OCI-LY3 (cell line): ENCODE measurements at regions not wholly inside any gene's neighbourhood (a gene's known extent, or its start where the extent isn't known, plus 50 kb on each side); places are given as distances from the start of the nearest gene placed in this dataset.

Source experiments
- H2AFZ ChIP-seq: fragments of 200-600, 300-600 bp; shearing (Covaris generic); 2 replicates; pipeline ENCODE4 v1.6.0; 2014; ENCODE audit warnings: antibody characterized with exemption, low read depth, low read length
- H3K27ac ChIP-seq: fragments of 200-600, 300-600 bp; sonication (generic); 2 replicates; pipeline ENCODE4 v1.5.1; 2014; ENCODE audit warnings: mild to moderate bottlenecking, low read length, moderate library complexity, mixed read lengths
- H3K27me3 ChIP-seq: fragments of 200-600, 300-600 bp; sonication (generic); 2 replicates; pipeline ENCODE4 v1.6.1; 2014; ENCODE audit warnings: low read depth, low read length, mixed read lengths
- H3K36me3 ChIP-seq: fragments of 200-600, 300-600 bp; sonication (generic); replicated peaks from 2 replicates; pipeline ENCODE3; 2014; ENCODE audit warnings: low read depth, low read length, mixed read lengths
- H3K4me1 ChIP-seq: fragments of 300-600, 200-600 bp; sonication (generic); 2 replicates; pipeline ENCODE4 v1.6.1; 2014; ENCODE audit warnings: low read length, mixed read lengths
- H3K4me2 ChIP-seq: fragments of 200-600, 300-600 bp; sonication (generic); 2 replicates; pipeline ENCODE4 v1.6.1; 2014; ENCODE audit warnings: low read length, mixed read lengths
- H3K4me3 ChIP-seq: fragments of 300-600, 200-600 bp; sonication (generic); 2 replicates; pipeline ENCODE4 v1.5.1; 2014; ENCODE audit warnings: antibody characterized with exemption, mild to moderate bottlenecking, low read length, moderate library complexity
- H3K79me2 ChIP-seq: fragments of 300-600, 200-600 bp; shearing (Covaris generic); 2 replicates; pipeline ENCODE4 v1.6.1; 2014; ENCODE audit warnings: mild to moderate bottlenecking, low read length, mixed read lengths
- H3K9ac ChIP-seq: fragments of 300-600, 200-600 bp; shearing (Covaris generic); 2 replicates; pipeline ENCODE4 v1.6.0; 2014; ENCODE audit warnings: mild to moderate bottlenecking, low read length, moderate library complexity
- H3K9me3 ChIP-seq: fragments of 200-600, 300-600 bp; shearing (Covaris generic); 2 replicates; pipeline ENCODE4 v1.6.1; 2014; ENCODE audit warnings: low read length, mixed read lengths; ENCODE audit not compliant: insufficient read depth
- H4K20me1 ChIP-seq: fragments of 200-600, 300-600 bp; sonication (generic); 2 replicates; pipeline ENCODE4 v1.6.1; 2016; ENCODE audit warnings: low read length, mixed read lengths; ENCODE audit not compliant: insufficient read depth
- EZH2phosphoT487 ChIP-seq: fragments of 200-600 bp; shearing (Covaris generic); IDR thresholded peaks from 2 replicates; pipeline ENCODE4 v1.6.1; 2018; ENCODE audit warnings: antibody characterized with exemption, mixed run types, low read depth
- TF ChIP-seq, protein P1 (sequence below): fragments of 200-600, 300-600 bp; sonication (generic); IDR thresholded peaks from 2 replicates; pipeline ENCODE4 v1.5.1; 2014; ENCODE audit warnings: antibody characterized with exemption, low read length, low read depth

DNA sequence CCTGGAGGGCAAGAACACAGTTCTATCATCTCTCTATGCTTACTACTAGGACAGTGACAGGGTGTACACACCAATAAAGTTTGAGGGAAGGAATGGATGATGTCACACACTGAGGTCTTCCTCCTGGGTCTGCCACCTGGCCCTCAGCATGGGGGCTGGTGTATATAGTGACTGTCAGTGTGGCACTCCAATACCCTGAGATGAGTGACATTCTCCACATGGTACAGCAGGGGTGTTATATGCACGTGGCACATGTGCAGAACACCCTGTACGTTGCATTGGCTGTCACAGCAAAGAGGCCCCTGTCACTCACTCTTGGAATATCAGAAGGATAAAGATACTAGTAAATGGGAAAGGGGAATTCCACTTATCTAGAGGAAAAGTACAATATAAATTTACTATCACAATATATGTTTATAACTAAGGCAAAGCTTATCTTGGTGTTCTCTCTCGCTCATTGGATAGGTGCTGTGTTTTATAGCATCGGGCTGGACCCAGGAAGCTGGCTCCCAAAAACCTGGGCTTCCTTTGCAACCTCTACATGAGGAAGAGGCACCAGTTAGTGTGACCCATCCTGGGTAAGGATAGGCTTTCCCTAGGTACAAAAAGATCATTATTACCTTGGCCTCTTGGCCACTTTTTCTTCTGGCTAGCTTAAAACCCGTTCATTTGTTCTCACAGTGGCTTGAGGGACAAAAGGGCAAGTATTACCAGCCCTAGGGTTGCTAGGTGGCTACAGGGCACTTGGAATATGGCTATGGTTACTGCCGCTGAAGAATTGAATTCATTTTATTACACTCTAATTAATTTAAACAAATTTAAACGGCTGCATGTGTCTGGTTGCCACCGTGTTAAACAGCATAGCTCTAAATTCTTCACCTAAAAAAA is 54.8 kb upstream of the HES1 start:
- Histone ChIP-seq H2AFZ (no peak overlapping the region), H3K79me2 (no peaks in the 10 kb centered on the region), H3K4me3 (no peak overlapping the region), H3K9ac (no peak overlapping the region), H4K20me1 (no peaks in the 10 kb centered on the region), H3K9me3 (no peaks in the 10 kb centered on the region), H3K4me2 (no peak overlapping the region), H3K27ac (no peak overlapping the region), H3K36me3 (no peaks in the 10 kb centered on the region), H3K4me1 (peaks cover 34% of the 10 kb centered on the region), H3K27me3 (peaks cover 87% of the 10 kb centered on the region)
- TF ChIP-seq, protein P1, sequence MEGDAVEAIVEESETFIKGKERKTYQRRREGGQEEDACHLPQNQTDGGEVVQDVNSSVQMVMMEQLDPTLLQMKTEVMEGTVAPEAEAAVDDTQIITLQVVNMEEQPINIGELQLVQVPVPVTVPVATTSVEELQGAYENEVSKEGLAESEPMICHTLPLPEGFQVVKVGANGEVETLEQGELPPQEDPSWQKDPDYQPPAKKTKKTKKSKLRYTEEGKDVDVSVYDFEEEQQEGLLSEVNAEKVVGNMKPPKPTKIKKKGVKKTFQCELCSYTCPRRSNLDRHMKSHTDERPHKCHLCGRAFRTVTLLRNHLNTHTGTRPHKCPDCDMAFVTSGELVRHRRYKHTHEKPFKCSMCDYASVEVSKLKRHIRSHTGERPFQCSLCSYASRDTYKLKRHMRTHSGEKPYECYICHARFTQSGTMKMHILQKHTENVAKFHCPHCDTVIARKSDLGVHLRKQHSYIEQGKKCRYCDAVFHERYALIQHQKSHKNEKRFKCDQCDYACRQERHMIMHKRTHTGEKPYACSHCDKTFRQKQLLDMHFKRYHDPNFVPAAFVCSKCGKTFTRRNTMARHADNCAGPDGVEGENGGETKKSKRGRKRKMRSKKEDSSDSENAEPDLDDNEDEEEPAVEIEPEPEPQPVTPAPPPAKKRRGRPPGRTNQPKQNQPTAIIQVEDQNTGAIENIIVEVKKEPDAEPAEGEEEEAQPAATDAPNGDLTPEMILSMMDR: no peak
- no peak for TF ChIP-seq EZH2phosphoT487

DNA sequence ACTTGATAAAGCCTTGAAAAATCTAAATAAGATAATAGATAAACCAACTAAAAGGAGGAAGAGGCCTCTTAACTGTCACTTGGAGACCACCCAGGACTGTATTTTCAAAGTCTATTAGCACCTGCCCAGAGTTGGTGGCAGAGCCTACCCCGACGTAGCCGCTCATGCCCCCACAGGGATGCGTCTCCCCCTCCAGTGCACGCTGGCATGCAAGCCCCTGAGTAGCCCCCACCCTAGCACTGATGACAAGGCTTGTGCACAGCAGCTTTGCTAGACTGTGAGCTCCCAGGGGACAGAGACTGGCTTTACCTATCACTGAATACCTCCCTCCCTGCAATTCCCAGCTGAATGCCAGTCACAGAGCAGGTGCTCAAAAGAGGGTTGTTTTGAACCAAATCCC is 54.1 kb upstream of the HES1 start:
- no peak overlapping the region for H3K9ac ChIP-seq
- no peak overlapping the region for H3K4me2 ChIP-seq
- no peaks in the 10 kb centered on the region for H3K79me2 ChIP-seq
- peaks cover 41% of the 10 kb centered on the region for H3K4me1 ChIP-seq
- no peaks in the 10 kb centered on the region for H4K20me1 ChIP-seq
- H3K27ac ChIP-seq: no peak overlapping the region
- H3K9me3 ChIP-seq: no peaks in the 10 kb centered on the region
- no peaks in the 10 kb centered on the region for H3K36me3 ChIP-seq
- H3K27me3 ChIP-seq: peaks cover 88% of the 10 kb centered on the region
- TF ChIP-seq, protein P1: no peak
- TF ChIP-seq EZH2phosphoT487: no peak
- no peak overlapping the region for H2AFZ ChIP-seq
- H3K4me3 ChIP-seq: no peak overlapping the region

DNA sequence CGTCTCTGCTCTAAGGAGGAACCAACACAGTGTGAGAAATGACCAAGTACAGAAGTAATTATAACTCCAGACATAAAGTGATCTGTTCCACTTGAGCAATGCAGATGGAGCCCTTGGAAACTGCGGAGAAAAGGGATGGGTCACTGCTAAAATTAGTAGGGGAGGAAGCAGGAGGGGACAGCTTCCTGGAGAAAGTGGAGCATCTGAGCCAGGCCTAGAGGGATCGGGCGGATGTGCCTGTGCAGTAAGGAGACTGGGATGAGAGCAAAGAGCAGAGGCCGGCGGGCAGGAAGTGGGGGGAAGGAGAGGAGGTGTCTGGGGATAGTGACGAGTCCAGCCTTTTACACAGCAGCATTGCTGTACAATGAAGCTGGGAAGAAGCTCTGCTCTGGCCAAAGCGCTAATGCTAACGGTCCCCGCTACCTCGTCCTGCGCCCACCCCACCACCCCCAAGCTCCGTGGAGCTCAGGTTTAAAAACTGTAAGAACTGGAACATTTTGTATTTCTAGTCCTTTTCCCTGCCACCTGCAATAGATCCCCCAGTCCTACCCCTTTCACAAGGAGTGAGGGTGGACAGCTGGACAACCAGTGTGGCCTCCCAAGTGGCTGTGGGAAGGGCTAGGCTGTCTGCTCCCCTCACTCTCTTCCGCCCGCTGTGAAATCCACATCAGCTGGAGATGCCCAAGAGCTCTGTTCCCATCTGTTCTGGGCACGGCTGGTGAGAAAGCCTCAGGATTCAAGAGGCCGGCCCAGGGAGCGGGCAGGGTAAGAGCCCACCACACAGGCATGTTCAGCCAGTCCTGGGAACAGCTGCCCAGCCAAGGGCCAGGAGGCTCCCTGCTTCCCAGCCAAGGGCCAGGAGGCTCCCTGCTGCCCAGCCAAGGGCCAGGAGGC is 53.0 kb upstream of the HES1 start:
- Histone ChIP-seq H3K4me3 (no peak overlapping the region), H3K27me3 (peaks cover 88% of the 10 kb centered on the region), H3K79me2 (no peaks in the 10 kb centered on the region), H3K36me3 (no peaks in the 10 kb centered on the region), H2AFZ (no peak overlapping the region), H3K9ac (no peak overlapping the region), H3K9me3 (no peaks in the 10 kb centered on the region), H3K27ac (no peak overlapping the region), H3K4me1 (peaks cover 44% of the 10 kb centered on the region), H3K4me2 (peak overlapping the region; percentile 49; the same call in 1 of the 2 replicates), H4K20me1 (no peaks in the 10 kb centered on the region)
- TF ChIP-seq, protein P1: no peak
- TF ChIP-seq EZH2phosphoT487: no peak
